H1 (cell line): ENCODE measurements at regions not wholly inside any gene's neighbourhood (a gene's known extent, or its start where the extent isn't known, plus 50 kb on each side); places are given as distances from the start of the nearest gene placed in this dataset.
A peak's percentile ranks its signal among the peaks of the same experiment; 100 is the strongest.

Source experiments
- CTCF ChIA-PET: fragments of 300-600 bp; sonication (Branson Sonifier 250); formaldehyde crosslinking; loops from one replicate; lab custom pipeline; 2021; ENCODE audit not compliant: partially characterized antibody; lab: Charles Lee
- POLR2A ChIA-PET: fragments of 300-600 bp; sonication (Branson Sonifier 250); formaldehyde crosslinking; loops from one replicate; lab custom pipeline; 2021; ENCODE audit warnings: inconsistent platforms; ENCODE audit not compliant: partially characterized antibody; lab: Charles Lee
- DNase-seq, 2 experiments: peaks; one replicate each; pipeline versions ENCODE4 v3.0.0 to v3.0.0-alpha.2; 2010 to 2022; ENCODE audit warnings: low spot score in 2 of 2, low read depth in 1 of 2, mixed read lengths in 1 of 2
- FAIRE-seq: peaks from 2 replicates; lab custom pipeline; 2011; peaks lifted over from hg19 to GRCh38; lab: Jason Lieb, UNC
- H2AFZ ChIP-seq: 2 replicates; pipeline ENCODE4 v1.8.1; 2012; ENCODE audit warnings: low read length, inconsistent platforms
- H2AK5ac ChIP-seq: 2 replicates; pipeline ENCODE4 v1.6.1; 2013; ENCODE audit warnings: low read depth, low read length
- H2BK120ac ChIP-seq: replicated peaks from 2 replicates; pipeline ENCODE3; 2013; ENCODE audit warnings: low read depth, low read length, inconsistent platforms
- H2BK12ac ChIP-seq: 2 replicates; pipeline ENCODE4 v1.6.1; 2013; ENCODE audit warnings: low read depth, low read length
- H2BK15ac ChIP-seq: 2 replicates; pipeline ENCODE4 v1.6.1; 2013; ENCODE audit warnings: low read length
- H2BK20ac ChIP-seq: 2 replicates; pipeline ENCODE4 v1.6.1; 2013; ENCODE audit warnings: low read length
- H2BK5ac ChIP-seq: 2 replicates; pipeline ENCODE4 v1.6.1; 2013; ENCODE audit warnings: low read depth, low read length
- H3K14ac ChIP-seq: 2 replicates; pipeline ENCODE4 v1.6.1; 2013; ENCODE audit warnings: inconsistent platforms; ENCODE audit not compliant: insufficient read length
- H3K18ac ChIP-seq: 2 replicates; pipeline ENCODE4 v1.6.1; 2013; ENCODE audit warnings: low read length; ENCODE audit errors: extremely low read depth
- H3K23ac ChIP-seq: 2 replicates; pipeline ENCODE4 v1.6.1; 2013; ENCODE audit warnings: inconsistent platforms; ENCODE audit not compliant: insufficient read length
- H3K23me2 ChIP-seq: 2 replicates; pipeline ENCODE4 v1.6.1; 2013; ENCODE audit warnings: low read depth, low read length
- H3K27ac ChIP-seq: 2 replicates; pipeline ENCODE4 v1.6.1; 2011; ENCODE audit warnings: low read depth, low read length, inconsistent platforms
- H3K27me3 ChIP-seq, 4 experiments: replicated peaks in 1 of 4; 1 replicate in 1 of 4; 2 replicates in 3 of 4; pipeline versions ENCODE4 v1.6.1 to v1.8.1; 2011 to 2013; ENCODE audit warnings: low read length in 3 of 4, mild to moderate bottlenecking in 3 of 4, inconsistent platforms in 2 of 4, mixed read lengths in 2 of 4, moderate library complexity in 1 of 4; ENCODE audit not compliant: control insufficient read depth in 3 of 4, insufficient read depth in 3 of 4; ENCODE audit errors: extremely low read depth in 1 of 4
- H3K36me3 ChIP-seq, 4 experiments: 2 replicates each; pipeline versions ENCODE4 v1.6.1 to v1.8.1; 2011 to 2013; ENCODE audit warnings: mild to moderate bottlenecking in 4 of 4, low read length in 3 of 4, moderate library complexity in 2 of 4, control low read depth in 1 of 4, inconsistent platforms in 1 of 4; ENCODE audit not compliant: insufficient read depth in 4 of 4, control insufficient read depth in 2 of 4
- H3K4ac ChIP-seq: replicated peaks from 2 replicates; pipeline ENCODE3; 2013; ENCODE audit warnings: low read length, low read depth, mixed read lengths, inconsistent platforms; ENCODE audit not compliant: insufficient read length
- H3K4me1 ChIP-seq, 4 experiments: replicated peaks in 1 of 4; 1 replicate in 1 of 4; 2 replicates in 3 of 4; pipeline versions ENCODE4 v1.6.1 to v1.8.1; 2011 to 2013; ENCODE audit warnings: low read length in 3 of 4, inconsistent platforms in 2 of 4, mixed read lengths in 1 of 4; ENCODE audit not compliant: insufficient read depth in 4 of 4, control insufficient read depth in 3 of 4
- H3K4me2 ChIP-seq, 2 experiments: 2 replicates each; pipeline versions ENCODE4 v1.6.1 to v1.8.1; 2011 to 2013; ENCODE audit warnings: low read depth in 2 of 2, low read length in 2 of 2, control low read depth in 1 of 2, inconsistent platforms in 1 of 2, mild to moderate bottlenecking in 1 of 2; ENCODE audit not compliant: insufficient read depth in 1 of 2
- H3K4me3 ChIP-seq, 4 experiments: fragments of 200-600, 300-600 bp in 1 of 4; sonication (generic), shearing (Covaris generic), sonication (Bioruptor Twin) in 1 of 4; 2 replicates each; pipeline versions ENCODE4 v1.5.1 to v1.8.1; 2011 to 2016; ENCODE audit warnings: low read length in 4 of 4, low read depth in 3 of 4, control low read depth in 2 of 4, inconsistent platforms in 2 of 4, mild to moderate bottlenecking in 2 of 4, mixed read lengths in 1 of 4, moderate library complexity in 1 of 4; ENCODE audit not compliant: insufficient read depth in 2 of 4; ENCODE audit errors: extremely low read depth in 1 of 4
- H3K56ac ChIP-seq: replicated peaks from 2 replicates; pipeline ENCODE3; 2013; ENCODE audit warnings: low read depth, mild to moderate bottlenecking, mixed read lengths, low read length, inconsistent platforms; ENCODE audit not compliant: insufficient read length
- H3K79me1 ChIP-seq: 2 replicates; pipeline ENCODE4 v1.6.1; 2013; ENCODE audit warnings: low read depth, low read length, control low read depth
- H3K79me2 ChIP-seq, 2 experiments: 2 replicates each; pipeline versions ENCODE4 v1.6.1 to v1.8.1; 2012 to 2013; ENCODE audit warnings: low read length in 2 of 2, mild to moderate bottlenecking in 2 of 2, inconsistent platforms in 1 of 2; ENCODE audit not compliant: insufficient read depth in 2 of 2, control insufficient read depth in 1 of 2
- H3K9ac ChIP-seq, 4 experiments: replicated peaks in 1 of 4; 1 replicate in 1 of 4; 2 replicates in 3 of 4; pipeline versions ENCODE4 v1.6.1 to v1.8.1; 2011 to 2013; ENCODE audit warnings: low read depth in 3 of 4, low read length in 3 of 4, control low read depth in 2 of 4, mild to moderate bottlenecking in 2 of 4, moderate library complexity in 2 of 4, inconsistent platforms in 1 of 4; ENCODE audit errors: extremely low read depth in 1 of 4
- H3K9me3 ChIP-seq, 2 experiments: 2 replicates each; pipeline versions ENCODE4 v1.6.1 to v1.8.1; 2012 to 2013; ENCODE audit warnings: mild to moderate bottlenecking in 2 of 2, moderate library complexity in 2 of 2, control low read depth in 1 of 2, inconsistent platforms in 1 of 2, low read depth in 1 of 2, low read length in 1 of 2, mixed read lengths in 1 of 2; ENCODE audit not compliant: insufficient read depth in 2 of 2
- H4K20me1 ChIP-seq, 2 experiments: replicated peaks in 1 of 2; 2 replicates each; pipeline versions ENCODE3 to v1.8.1; 2011 to 2013; ENCODE audit warnings: inconsistent platforms in 2 of 2, low read length in 2 of 2, mild to moderate bottlenecking in 1 of 2; ENCODE audit not compliant: insufficient read depth in 2 of 2, control insufficient read depth in 1 of 2
- H4K5ac ChIP-seq: 2 replicates; pipeline ENCODE4 v1.6.1; 2013; ENCODE audit warnings: low read length, low read depth, mixed read lengths, inconsistent platforms; ENCODE audit not compliant: insufficient read length
- H4K8ac ChIP-seq: 2 replicates; pipeline ENCODE4 v1.8.0; 2013; ENCODE audit warnings: mild to moderate bottlenecking, moderate library complexity, low read length, inconsistent platforms; ENCODE audit not compliant: insufficient read depth; ENCODE audit errors: extremely low read depth
- H4K91ac ChIP-seq: replicated peaks from 2 replicates; pipeline ENCODE3; 2013; ENCODE audit warnings: low read length, mixed read lengths, inconsistent platforms; ENCODE audit not compliant: insufficient read length
- CTCF ChIP-seq, 3 experiments: IDR thresholded peaks; 1 replicate in 2 of 3; 2 replicates in 1 of 3; pipeline versions ENCODE4 v1.5.1 to v1.6.1; 2011; ENCODE audit warnings: low read length in 3 of 3, mild to moderate bottlenecking in 3 of 3, inconsistent platforms in 2 of 3, low read depth in 1 of 3, moderate library complexity in 1 of 3; ENCODE audit not compliant: insufficient read depth in 1 of 3; ENCODE audit errors: control extremely low read depth in 1 of 3
- E2F6 ChIP-seq: IDR thresholded peaks from 2 replicates; pipeline ENCODE4 v1.6.1; 2012; ENCODE audit warnings: inconsistent platforms
- MAX ChIP-seq: IDR thresholded peaks from 2 replicates; pipeline ENCODE4 v1.6.1; 2012; ENCODE audit warnings: inconsistent platforms
- RAD21 ChIP-seq, 2 experiments: IDR thresholded peaks in 1 of 2; conservative IDR thresholded peaks in 1 of 2; 2 replicates each; pipeline ENCODE4 v1.6.1; 2011; ENCODE audit warnings: low read depth in 2 of 2, low read length in 2 of 2, improper control_type of control experiment in 1 of 2, inconsistent platforms in 1 of 2, mild to moderate bottlenecking in 1 of 2, moderate library complexity in 1 of 2
- TCF12 ChIP-seq: IDR thresholded peaks from 2 replicates; pipeline ENCODE4 v1.6.1; 2011; ENCODE audit warnings: low read depth, mild to moderate bottlenecking, low read length
- WGBS, 2 experiments: shearing (Covaris generic) in 1 of 2; methylation state at CpG; one replicate each; pipeline versions ENCODE4 v1.1.6 to v1.1.7; 2013 to 2015; ENCODE audit warnings: low lambda C conversion rate in 2 of 2, mixed read lengths in 2 of 2, inconsistent platforms in 1 of 2, low coverage in 1 of 2, missing lambda C conversion rate in 1 of 2; ENCODE audit not compliant: insufficient replicate concordance in 2 of 2, insufficient coverage in 1 of 2, insufficient read length in 1 of 2; ENCODE audit errors: extremely low coverage in 1 of 2, missing lambda C conversion rate in 1 of 2; 5-methylcytosine and 5-hydroxymethylcytosine counted together

- H4K5ac ChIP-seq, result no peak overlapping the region
- CTCF ChIA-PET, result interaction anchor here (0.6 to 1.2 kb wide), 10 partner anchors 8 to 1093 kb away, joined by 3 to 4 read pairs (median 4); no protein-coding TSS in a partner anchor
- H3K79me1 ChIP-seq, result no peaks in the 10 kb centered on the region
- H3K27ac ChIP-seq, result no peak overlapping the region
- no peaks in the 10 kb centered on the region for H3K23me2 ChIP-seq
- H2BK5ac ChIP-seq, result no peak overlapping the region
- no peak overlapping the region for H3K14ac ChIP-seq
- H3K4me3 ChIP-seq, result no peak overlapping the region
- no peak overlapping the region for H4K8ac ChIP-seq
- H3K9me3 ChIP-seq, result no peaks in the 10 kb centered on the region
- POLR2A ChIA-PET, result no interaction called here
- no peaks in the 10 kb centered on the region for H3K4me1 ChIP-seq
- H3K27me3 ChIP-seq, result no peaks in the 10 kb centered on the region
- no peak overlapping the region for H2BK15ac ChIP-seq
- H3K56ac ChIP-seq, result no peak overlapping the region
- H3K4me2 ChIP-seq, result no peak overlapping the region
- H2BK120ac ChIP-seq, result no peak overlapping the region
- no peak overlapping the region for H2BK12ac ChIP-seq
- H2AK5ac ChIP-seq, result no peak overlapping the region
- no peaks in the 10 kb centered on the region for H3K36me3 ChIP-seq
- H2AFZ ChIP-seq, result no peak overlapping the region
- no peak overlapping the region for H3K23ac ChIP-seq
- no peak overlapping the region for H3K9ac ChIP-seq
- H3K18ac ChIP-seq, result no peak overlapping the region
- 94% methylated on average over 5 of the region's 5 CpGs; no CpG with 5 or more reads in 1 of the 2 experiments for WGBS, 2 experiments
- FAIRE-seq, result no peak
- H3K79me2 ChIP-seq, result no peaks in the 10 kb centered on the region
- no peak overlapping the region for H2BK20ac ChIP-seq
- no peaks in the 10 kb centered on the region for H4K20me1 ChIP-seq
- 0 out of 2 replicates have a peak, but pooled peaks have one; percentile 13 for TF ChIP-seq E2F6
- peak; percentile 55 for TF ChIP-seq MAX
- no peak for TF ChIP-seq TCF12
- TF ChIP-seq CTCF (IDR thresholded peaks at IDR 0.05; ENCODE audit: control extremely low read depth in 1 of 3, insufficient read depth in 1 of 3, low read depth in 1 of 3, low read length in 3 of 3), result peak in 2 of 3 experiments; percentile 19 to 41; a peak in 2 of 4 replicates
- peak; percentile 29 to 39; a peak in 3 of 4 replicates for TF ChIP-seq RAD21 (IDR thresholded peaks at IDR 0.05 in 1 of 2, conservative IDR thresholded peaks at IDR 0.05 in 1 of 2; ENCODE audit: low read depth in 2 of 2, low read length in 2 of 2)
- no peak for DNase-seq
- no peak overlapping the region for H3K4ac ChIP-seq
- H4K91ac ChIP-seq, result no peak overlapping the region
Measured at GRCh38 chr1:82377201-82377884, 576.6 kb downstream of the ADGRL2 start.
